HEK293 (cell line): ENCODE measurements at regions not wholly inside any gene's neighbourhood (a gene's known extent, or its start where the extent isn't known, plus 50 kb on each side); places are given as distances from the start of the nearest gene placed in this dataset.

Experiments used
- CTCF ChIA-PET: fragments of 350-600 bp; formaldehyde crosslinking; extraction: SDS; loops from one replicate; lab custom pipeline; 2021; ENCODE audit warnings: antibody characterized with exemption; lab: Yijun Ruan, JAX
- POLR2A ChIA-PET: fragments of 300-600 bp; formaldehyde crosslinking; extraction: SDS; loops from one replicate; lab custom pipeline; 2020; ENCODE audit warnings: antibody characterized with exemption, inconsistent platforms; lab: Yijun Ruan, JAX
- H3K27ac ChIP-seq: fragments of 200-500 bp; sonication (Bioruptor generic); 2 replicates; pipeline ENCODE4 v1.5.1; 2014; ENCODE audit warnings: low read depth, low read length, control low read depth, inconsistent platforms; ENCODE audit errors: extremely low read depth
- H3K36me3 ChIP-seq, 2 experiments: fragments of 200-500 bp in 1 of 2; sonication (Bioruptor generic) in 1 of 2; 1 replicate in 1 of 2; 2 replicates in 1 of 2; pipeline ENCODE4 v1.5.1; 2014 to 2017; ENCODE audit warnings: inconsistent platforms in 2 of 2, low read length in 2 of 2; ENCODE audit not compliant: control insufficient read depth in 2 of 2, insufficient read depth in 1 of 2
- H3K4me1 ChIP-seq: fragments of 200-500 bp; sonication (Bioruptor generic); 2 replicates; pipeline ENCODE4 v1.5.1; 2014; ENCODE audit warnings: mild to moderate bottlenecking, low read length, inconsistent platforms; ENCODE audit not compliant: control insufficient read depth, insufficient read depth
- H3K4me3 ChIP-seq: 2 replicates; pipeline ENCODE4 v1.5.1; 2011; ENCODE audit warnings: low read depth, mild to moderate bottlenecking, control low read depth, low read length, moderate library complexity
- H3K9me3 ChIP-seq: fragments of 200-500 bp; sonication (Bioruptor generic); 2 replicates; pipeline ENCODE4 v1.5.1; 2014; ENCODE audit warnings: low read depth, low read length, inconsistent platforms; ENCODE audit not compliant: control insufficient read depth, insufficient read depth
- BCL6B ChIP-seq: fragments of 450-650 bp; formaldehyde crosslinking; IDR thresholded peaks from 2 replicates; pipeline ENCODE4 v1.5.1; 2017; ENCODE audit warnings: missing biosample characterization, missing genetic modification characterization
- HOXD13 ChIP-seq: sonication (generic); formaldehyde crosslinking; IDR thresholded peaks from 2 replicates; pipeline ENCODE4 v1.8.0; 2022; ENCODE audit warnings: missing genetic modification reagents, borderline replicate concordance
- MZF1 ChIP-seq: fragments of 450-650 bp; formaldehyde crosslinking; IDR thresholded peaks from 2 replicates; pipeline ENCODE4 v1.5.1; 2017; ENCODE audit warnings: missing biosample characterization, missing genetic modification characterization, borderline replicate concordance
- PRDM1 ChIP-seq: fragments of 450-650 bp; formaldehyde crosslinking; IDR thresholded peaks from 2 replicates; pipeline ENCODE4; 2016; ENCODE audit warnings: missing biosample characterization, missing genetic modification characterization
- SALL2 ChIP-seq: fragments of 450-650 bp; formaldehyde crosslinking; IDR thresholded peaks from 2 replicates; pipeline ENCODE4 v1.5.0; 2017; ENCODE audit warnings: missing biosample characterization, mild to moderate bottlenecking, missing genetic modification characterization, borderline replicate concordance
- ZBTB20 ChIP-seq: fragments of 450-650 bp; formaldehyde crosslinking; IDR thresholded peaks from 2 replicates; pipeline ENCODE4 v1.5.1; 2016; ENCODE audit warnings: missing biosample characterization, missing genetic modification characterization
- ZBTB49 ChIP-seq: fragments of 450-650 bp; formaldehyde crosslinking; IDR thresholded peaks from 2 replicates; pipeline ENCODE4 v1.5.1; 2016; ENCODE audit warnings: missing biosample characterization, missing genetic modification characterization, low read depth
- ZBTB6 ChIP-seq: fragments of 450-650 bp; formaldehyde crosslinking; IDR thresholded peaks from 2 replicates; pipeline ENCODE4 v1.5.1; 2017; ENCODE audit warnings: missing biosample characterization, missing genetic modification characterization
- ZBTB7A ChIP-seq: fragments of 450-650 bp; formaldehyde crosslinking; IDR thresholded peaks from 2 replicates; pipeline ENCODE4 v1.5.1; 2016; ENCODE audit warnings: low read depth, missing biosample characterization, missing genetic modification characterization
- ZNF132 ChIP-seq: fragments of 450-650 bp; formaldehyde crosslinking; IDR thresholded peaks from 2 replicates; pipeline ENCODE4 v1.5.1; 2017; ENCODE audit warnings: missing biosample characterization, missing genetic modification characterization, borderline replicate concordance
- ZNF133 ChIP-seq: fragments of 450-650 bp; formaldehyde crosslinking; IDR thresholded peaks from 2 replicates; pipeline ENCODE4 v1.5.1; 2016; ENCODE audit warnings: missing biosample characterization, missing genetic modification characterization
- ZNF140 ChIP-seq: fragments of 450-650 bp; formaldehyde crosslinking; IDR thresholded peaks from 2 replicates; pipeline ENCODE4 v1.5.1; 2016; ENCODE audit warnings: missing biosample characterization, missing genetic modification characterization
- ZNF214 ChIP-seq: fragments of 450-650 bp; formaldehyde crosslinking; IDR thresholded peaks from 2 replicates; pipeline ENCODE4 v1.5.1; 2017; ENCODE audit warnings: missing biosample characterization, mild to moderate bottlenecking, missing genetic modification characterization, borderline replicate concordance
- ZNF280D ChIP-seq: fragments of 450-650 bp; formaldehyde crosslinking; IDR thresholded peaks from 2 replicates; pipeline ENCODE4 v1.5.1; 2016; ENCODE audit warnings: missing biosample characterization, missing genetic modification characterization
- ZNF350 ChIP-seq: fragments of 450-650 bp; formaldehyde crosslinking; IDR thresholded peaks from 2 replicates; pipeline ENCODE4 v1.5.0; 2017; ENCODE audit warnings: missing biosample characterization, mild to moderate bottlenecking, missing genetic modification characterization
- ZNF391 ChIP-seq: fragments of 450-650 bp; formaldehyde crosslinking; IDR thresholded peaks from 2 replicates; pipeline ENCODE4 v1.5.1; 2016; ENCODE audit warnings: low read depth, missing biosample characterization, missing genetic modification characterization, borderline replicate concordance
- ZNF423 ChIP-seq: fragments of 450-650 bp; formaldehyde crosslinking; IDR thresholded peaks from 2 replicates; pipeline ENCODE4 v1.5.1; 2016; ENCODE audit warnings: missing biosample characterization, missing genetic modification characterization
- ZNF501 ChIP-seq: fragments of 450-650 bp; formaldehyde crosslinking; IDR thresholded peaks from 2 replicates; pipeline ENCODE4 v1.5.1; 2016; ENCODE audit warnings: missing biosample characterization, missing genetic modification characterization
- ZNF596 ChIP-seq: fragments of 450-650 bp; IDR thresholded peaks from 2 replicates; pipeline ENCODE4 v1.5.0; 2018; ENCODE audit warnings: missing biosample characterization, mild to moderate bottlenecking, missing genetic modification characterization, moderate library complexity
- ZNF623 ChIP-seq: fragments of 450-650 bp; formaldehyde crosslinking; IDR thresholded peaks from 2 replicates; pipeline ENCODE4 v1.5.1; 2016; ENCODE audit warnings: missing biosample characterization, missing genetic modification characterization

- no peak overlapping the region for H3K4me3 ChIP-seq
- no peaks in the 10 kb centered on the region for H3K36me3 ChIP-seq
- TF ChIP-seq ZNF214 (tag by site-specific recombination) = no peak
- no peak for TF ChIP-seq ZNF623 (tag by site-specific recombination)
- TF ChIP-seq HOXD13 (CRISPR knock-in tag) = no peak
- TF ChIP-seq ZBTB20 = no peak
- no peak for TF ChIP-seq MZF1 (tag by site-specific recombination)
- no peak for TF ChIP-seq ZNF596
- TF ChIP-seq ZNF501 (tag by site-specific recombination) = no peak
- TF ChIP-seq ZNF140 (tag by site-specific recombination) = no peak
- no peak for TF ChIP-seq BCL6B
- no peak for TF ChIP-seq ZNF350 (tag by site-specific recombination)
- no peak for TF ChIP-seq ZBTB49 (tag by site-specific recombination)
- no peak for TF ChIP-seq ZNF280D
- no peak for TF ChIP-seq ZNF133
- no peak for TF ChIP-seq ZNF391 (tag by site-specific recombination)
- no peak for TF ChIP-seq PRDM1 (tag by site-specific recombination)
- TF ChIP-seq SALL2 = no peak
- TF ChIP-seq ZBTB7A (tag by site-specific recombination) = no peak
- TF ChIP-seq ZBTB6 (tag by site-specific recombination) = no peak
- no peak for TF ChIP-seq ZNF132 (tag by site-specific recombination)
- no peak for TF ChIP-seq ZNF423 (tag by site-specific recombination)
- TF ChIP-seq, all 188 proteins: peak for 0
- Histone ChIP-seq H3K4me1 (no peaks in the 10 kb centered on the region), H3K27ac (no peak overlapping the region; the same call in 1 of the 2 replicates), H3K9me3 (no peaks in the 10 kb centered on the region)
- ChIA-PET POLR2A (no interaction called here), CTCF (interaction anchor here (0.5 to 1.0 kb wide), 3 partner anchors 8 to 300 kb away, joined by 3 to 4 read pairs (median 4); no protein-coding TSS in a partner anchor)
Measured at GRCh38 chr1:87794788-87795614, 466.3 kb downstream of the LMO4 start.
